Thyroid gland (tissue), 4 donors: ENCODE measurements at regions not wholly inside any gene's neighbourhood (a gene's known extent, or its start where the extent isn't known, plus 50 kb on each side); places are given as distances from the start of the nearest gene placed in this dataset.

Experiments
- POLR2A ChIP-seq, 2 donors: fragments of 450-650 bp; IDR thresholded peaks; one replicate each; pipeline ENCODE4 v1.6.1; 2017; ENCODE audit warnings: antibody characterized with exemption in 2 of 2, mild to moderate bottlenecking in 2 of 2, moderate library complexity in 1 of 2
- TF ChIP-seq, protein P1 (sequence below), 6 experiments: fragments of 200-600 bp in 3 of 6; fragments of 450-650 bp in 3 of 6; sonication (generic) in 3 of 6; IDR thresholded peaks; one replicate each; pipeline ENCODE4 v1.5.1; 2016 to 2019; ENCODE audit warnings: antibody characterized with exemption in 6 of 6, mild to moderate bottlenecking in 2 of 6, inconsistent platforms in 1 of 6, moderate library complexity in 1 of 6

GRCh38 chr11:130780437-130780836 is 135.8 kb downstream of the SNX19 start:
- TF ChIP-seq POLR2A (IDR thresholded peaks at IDR 0.05): no peak
- TF ChIP-seq, protein P1, sequence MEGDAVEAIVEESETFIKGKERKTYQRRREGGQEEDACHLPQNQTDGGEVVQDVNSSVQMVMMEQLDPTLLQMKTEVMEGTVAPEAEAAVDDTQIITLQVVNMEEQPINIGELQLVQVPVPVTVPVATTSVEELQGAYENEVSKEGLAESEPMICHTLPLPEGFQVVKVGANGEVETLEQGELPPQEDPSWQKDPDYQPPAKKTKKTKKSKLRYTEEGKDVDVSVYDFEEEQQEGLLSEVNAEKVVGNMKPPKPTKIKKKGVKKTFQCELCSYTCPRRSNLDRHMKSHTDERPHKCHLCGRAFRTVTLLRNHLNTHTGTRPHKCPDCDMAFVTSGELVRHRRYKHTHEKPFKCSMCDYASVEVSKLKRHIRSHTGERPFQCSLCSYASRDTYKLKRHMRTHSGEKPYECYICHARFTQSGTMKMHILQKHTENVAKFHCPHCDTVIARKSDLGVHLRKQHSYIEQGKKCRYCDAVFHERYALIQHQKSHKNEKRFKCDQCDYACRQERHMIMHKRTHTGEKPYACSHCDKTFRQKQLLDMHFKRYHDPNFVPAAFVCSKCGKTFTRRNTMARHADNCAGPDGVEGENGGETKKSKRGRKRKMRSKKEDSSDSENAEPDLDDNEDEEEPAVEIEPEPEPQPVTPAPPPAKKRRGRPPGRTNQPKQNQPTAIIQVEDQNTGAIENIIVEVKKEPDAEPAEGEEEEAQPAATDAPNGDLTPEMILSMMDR (IDR thresholded peaks at IDR 0.05): no peak
